ENCODE measurements at regions not wholly inside any gene's neighbourhood (a gene's known extent, or its start where the extent isn't known, plus 50 kb on each side); places are given as distances from the start of the nearest gene placed in this dataset.

DNA sequence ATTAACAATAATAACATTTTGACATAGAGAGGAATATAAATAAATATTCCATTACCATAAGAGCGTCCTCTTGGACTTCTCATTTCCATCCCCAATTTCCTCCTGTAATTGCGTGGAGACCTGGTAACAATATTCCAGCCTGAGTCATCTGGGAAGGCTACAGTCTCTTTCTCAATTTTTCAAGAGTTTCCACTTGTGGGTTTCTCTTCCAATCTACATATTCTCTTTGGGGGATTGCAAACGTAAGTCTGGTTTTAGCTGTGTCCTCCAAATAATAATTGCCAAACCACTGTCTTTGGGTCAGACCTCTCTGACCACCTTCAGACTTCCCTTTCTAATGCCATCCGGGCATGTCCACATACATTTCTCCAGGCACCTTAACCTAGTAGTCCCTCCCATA, 124.5 kb upstream of the USP24 start:
- H3K4me1 ChIP-seq (ENCODE audit: insufficient read depth, low read length, poor library complexity, severe bottlenecking): no peaks in the 10 kb centered on the region

GRCh38 chr1:55338448-55338820, 123.3 kb upstream of the USP24 start:
- no peak overlapping the region for H3K4me2 ChIP-seq (ENCODE audit: low read depth, low read length, poor library complexity, severe bottlenecking)
- H3K79me2 ChIP-seq (ENCODE audit: insufficient read depth, low read length): no peaks in the 10 kb centered on the region
- H3K4me3 ChIP-seq (ENCODE audit: low read length, poor library complexity, severe bottlenecking): no peak overlapping the region
- no peaks in the 10 kb centered on the region for H3K27me3 ChIP-seq (ENCODE audit: insufficient read depth, low read length, poor library complexity, severe bottlenecking)
- H4K20me1 ChIP-seq (ENCODE audit: insufficient read depth, low read length, poor library complexity, severe bottlenecking): no peaks in the 10 kb centered on the region
- peaks cover 12% of the 10 kb centered on the region for H3K4me1 ChIP-seq (ENCODE audit: insufficient read depth, low read length, poor library complexity, severe bottlenecking)
- H3K36me3 ChIP-seq (ENCODE audit: insufficient read depth, low read length): no peaks in the 10 kb centered on the region
- TF ChIP-seq, protein P1, sequence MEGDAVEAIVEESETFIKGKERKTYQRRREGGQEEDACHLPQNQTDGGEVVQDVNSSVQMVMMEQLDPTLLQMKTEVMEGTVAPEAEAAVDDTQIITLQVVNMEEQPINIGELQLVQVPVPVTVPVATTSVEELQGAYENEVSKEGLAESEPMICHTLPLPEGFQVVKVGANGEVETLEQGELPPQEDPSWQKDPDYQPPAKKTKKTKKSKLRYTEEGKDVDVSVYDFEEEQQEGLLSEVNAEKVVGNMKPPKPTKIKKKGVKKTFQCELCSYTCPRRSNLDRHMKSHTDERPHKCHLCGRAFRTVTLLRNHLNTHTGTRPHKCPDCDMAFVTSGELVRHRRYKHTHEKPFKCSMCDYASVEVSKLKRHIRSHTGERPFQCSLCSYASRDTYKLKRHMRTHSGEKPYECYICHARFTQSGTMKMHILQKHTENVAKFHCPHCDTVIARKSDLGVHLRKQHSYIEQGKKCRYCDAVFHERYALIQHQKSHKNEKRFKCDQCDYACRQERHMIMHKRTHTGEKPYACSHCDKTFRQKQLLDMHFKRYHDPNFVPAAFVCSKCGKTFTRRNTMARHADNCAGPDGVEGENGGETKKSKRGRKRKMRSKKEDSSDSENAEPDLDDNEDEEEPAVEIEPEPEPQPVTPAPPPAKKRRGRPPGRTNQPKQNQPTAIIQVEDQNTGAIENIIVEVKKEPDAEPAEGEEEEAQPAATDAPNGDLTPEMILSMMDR (conservative IDR thresholded peaks at IDR 0.05; ENCODE audit: low read length): no peak
- no peak for TF ChIP-seq EZH2phosphoT487 (IDR thresholded peaks at IDR 0.05; ENCODE audit: borderline replicate concordance)
- H3F3A ChIP-seq (ENCODE audit: low read depth): no peaks in the 10 kb centered on the region
- no peaks in the 10 kb centered on the region for H3K9me2 ChIP-seq (replicated peaks; ENCODE audit: low read depth, low read length)
- H3K9me3 ChIP-seq (ENCODE audit: insufficient read depth, low read depth, low read length): no peaks in the 10 kb centered on the region
- no peak overlapping the region for H3K9ac ChIP-seq (ENCODE audit: low read depth, low read length, poor library complexity, severe bottlenecking)
- H2AFZ ChIP-seq (ENCODE audit: low read length): no peak overlapping the region

More for the DNA sequence above, 124.5 kb upstream of the USP24 start:
- Histone ChIP-seq H2AFZ (ENCODE audit: low read length) (no peak overlapping the region), H3K79me2 (ENCODE audit: insufficient read depth, low read length) (no peaks in the 10 kb centered on the region), H3K9me2 (replicated peaks; ENCODE audit: low read depth, low read length) (no peaks in the 10 kb centered on the region), H3K4me3 (ENCODE audit: low read length, poor library complexity, severe bottlenecking) (no peak overlapping the region), H3F3A (ENCODE audit: low read depth) (no peaks in the 10 kb centered on the region), H3K27me3 (ENCODE audit: insufficient read depth, low read length, poor library complexity, severe bottlenecking) (no peaks in the 10 kb centered on the region), H3K36me3 (ENCODE audit: insufficient read depth, low read length) (no peaks in the 10 kb centered on the region), H3K9me3 (ENCODE audit: insufficient read depth, low read depth, low read length) (no peaks in the 10 kb centered on the region), H3K4me2 (ENCODE audit: low read depth, low read length, poor library complexity, severe bottlenecking) (no peak overlapping the region), H4K20me1 (ENCODE audit: insufficient read depth, low read length, poor library complexity, severe bottlenecking) (no peaks in the 10 kb centered on the region), H3K9ac (ENCODE audit: low read depth, low read length, poor library complexity, severe bottlenecking) (no peak overlapping the region)
- TF ChIP-seq, protein P1 (conservative IDR thresholded peaks at IDR 0.05; ENCODE audit: low read length): no peak
- no peak for TF ChIP-seq EZH2phosphoT487 (IDR thresholded peaks at IDR 0.05; ENCODE audit: borderline replicate concordance)

DNA sequence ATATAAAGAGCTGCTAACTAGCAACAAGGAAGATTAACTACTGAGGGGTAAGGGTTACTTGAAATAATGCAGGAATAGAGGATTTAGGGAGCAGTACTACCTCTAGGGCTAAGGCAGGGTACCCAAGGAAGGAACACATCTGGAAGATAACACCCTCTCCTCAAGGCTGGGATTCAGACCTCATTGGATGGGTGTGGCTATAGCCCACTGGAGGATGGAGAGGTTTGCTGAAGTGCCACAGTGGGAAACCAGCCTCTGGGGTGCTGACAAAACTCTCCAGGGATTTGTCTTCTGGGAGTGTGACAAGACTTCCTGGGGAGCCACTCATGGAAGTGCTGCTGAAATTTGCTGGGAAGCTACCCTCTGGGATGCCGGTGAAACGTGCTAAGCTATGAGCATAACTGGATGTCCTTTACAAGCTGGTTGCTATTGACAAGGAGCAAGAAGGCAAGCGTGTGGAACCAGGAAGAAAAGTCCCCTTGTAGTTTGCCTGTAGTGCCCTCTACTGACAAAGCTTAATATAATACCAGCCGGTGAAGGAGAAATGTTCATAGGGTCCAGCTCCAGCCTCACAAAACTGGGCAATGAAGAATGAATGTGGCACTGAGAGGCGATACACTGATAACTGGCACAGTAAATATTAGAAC, 122.8 kb upstream of the USP24 start:
- H3K9me2 ChIP-seq (replicated peaks; ENCODE audit: low read depth, low read length): no peaks in the 10 kb centered on the region
- H3K9ac ChIP-seq (ENCODE audit: low read depth, low read length, poor library complexity, severe bottlenecking): no peak overlapping the region
- H3K36me3 ChIP-seq (ENCODE audit: insufficient read depth, low read length): no peaks in the 10 kb centered on the region
- H3K27me3 ChIP-seq (ENCODE audit: insufficient read depth, low read length, poor library complexity, severe bottlenecking): no peaks in the 10 kb centered on the region
- H2AFZ ChIP-seq (ENCODE audit: low read length): peak overlapping the region; percentile 82
- no peaks in the 10 kb centered on the region for H4K20me1 ChIP-seq (ENCODE audit: insufficient read depth, low read length, poor library complexity, severe bottlenecking)
- H3K9me3 ChIP-seq (ENCODE audit: insufficient read depth, low read depth, low read length): no peaks in the 10 kb centered on the region
- H3K4me2 ChIP-seq (ENCODE audit: low read depth, low read length, poor library complexity, severe bottlenecking): no peak overlapping the region
- TF ChIP-seq EZH2phosphoT487 (IDR thresholded peaks at IDR 0.05; ENCODE audit: borderline replicate concordance): no peak
- TF ChIP-seq, protein P1 (conservative IDR thresholded peaks at IDR 0.05; ENCODE audit: low read length): peak; percentile 68
- H3F3A ChIP-seq (ENCODE audit: low read depth): no peaks in the 10 kb centered on the region
- no peak overlapping the region for H3K4me3 ChIP-seq (ENCODE audit: low read length, poor library complexity, severe bottlenecking)
- H3K4me1 ChIP-seq (ENCODE audit: insufficient read depth, low read length, poor library complexity, severe bottlenecking): peaks cover 12% of the 10 kb centered on the region
- H3K79me2 ChIP-seq (ENCODE audit: insufficient read depth, low read length): no peaks in the 10 kb centered on the region

All from Loucy (cell line).